HG02970 (cell line): ENCODE measurements at regions not wholly inside any gene's neighbourhood (a gene's known extent, or its start where the extent isn't known, plus 50 kb on each side); places are given as distances from the start of the nearest gene placed in this dataset.
"Not testable (repeated sequence)": the region's sequence is repeated elsewhere in the genome, so short reads cannot be mapped to it uniquely, and the experiment has no call there.

Experiments used
- ATAC-seq: cut with Tn5 transposase; IDR thresholded peaks from one replicate; pipeline ENCODE4 v1.9.1; 2021; ENCODE audit warnings: mild to moderate bottlenecking, moderate library complexity, moderate number of reproducible peaks; ENCODE audit not compliant: unreplicated experiment, low FRiP score

GRCh38 chr20:12067686-12068085, 150.0 kb downstream of the BTBD3 start:
- ATAC-seq, result no peak

GRCh38 chr20:12068121-12068520, 150.4 kb downstream of the BTBD3 start:
- no peak for ATAC-seq

- ATAC-seq, result no peak
Measured at GRCh38 chr20:12069181-12069580, 151.5 kb downstream of the BTBD3 start.

GRCh38 chr20:12072221-12072953, 154.7 kb downstream of the BTBD3 start:
- no peak for ATAC-seq

GRCh38 chr20:12072954-12073264, 155.2 kb downstream of the BTBD3 start:
- ATAC-seq, result no peak

GRCh38 chr20:12074111-12074655, 156.5 kb downstream of the BTBD3 start:
- no peak for ATAC-seq

GRCh38 chr20:12076200-12076599, 158.5 kb downstream of the BTBD3 start:
- ATAC-seq, result no peak

- ATAC-seq, result no peak
Measured at GRCh38 chr20:12077875-12078274, 160.2 kb downstream of the BTBD3 start.

- no peak for ATAC-seq
Measured at GRCh38 chr20:12079490-12079889, 161.8 kb downstream of the BTBD3 start.

- no peak for ATAC-seq
Measured at GRCh38 chr20:12083269-12083668, 165.6 kb downstream of the BTBD3 start.

GRCh38 chr20:12084482-12084881, 166.8 kb downstream of the BTBD3 start:
- no peak for ATAC-seq

- no peak for ATAC-seq
Measured at GRCh38 chr20:12086359-12086758, 168.7 kb downstream of the BTBD3 start.

- ATAC-seq, result no peak
Measured at GRCh38 chr20:12090920-12091319, 173.2 kb downstream of the BTBD3 start.

GRCh38 chr20:12093057-12093796, 175.5 kb downstream of the BTBD3 start:
- no peak for ATAC-seq

GRCh38 chr20:12093797-12094190, 176.1 kb downstream of the BTBD3 start:
- ATAC-seq, result not testable (repeated sequence)

GRCh38 chr20:12095180-12095920, 177.7 kb downstream of the BTBD3 start:
- ATAC-seq, result no peak

GRCh38 chr20:12098421-12098820, 180.7 kb downstream of the BTBD3 start:
- ATAC-seq, result no peak

GRCh38 chr20:12108846-12109245, 191.2 kb downstream of the BTBD3 start:
- ATAC-seq, result no peak

- no peak for ATAC-seq
Measured at GRCh38 chr20:12110274-12110673, 192.6 kb downstream of the BTBD3 start.

GRCh38 chr20:12110711-12111110, 193.0 kb downstream of the BTBD3 start:
- ATAC-seq, result no peak

GRCh38 chr20:12111431-12112088, 193.9 kb downstream of the BTBD3 start:
- ATAC-seq, result no peak
